ENCODE measurements at regions not wholly inside any gene's neighbourhood (a gene's known extent, or its start where the extent isn't known, plus 50 kb on each side); places are given as distances from the start of the nearest gene placed in this dataset.
"Not testable (repeated sequence)": the region's sequence is repeated elsewhere in the genome, so short reads cannot be mapped to it uniquely, and the experiment has no call there.

DNA sequence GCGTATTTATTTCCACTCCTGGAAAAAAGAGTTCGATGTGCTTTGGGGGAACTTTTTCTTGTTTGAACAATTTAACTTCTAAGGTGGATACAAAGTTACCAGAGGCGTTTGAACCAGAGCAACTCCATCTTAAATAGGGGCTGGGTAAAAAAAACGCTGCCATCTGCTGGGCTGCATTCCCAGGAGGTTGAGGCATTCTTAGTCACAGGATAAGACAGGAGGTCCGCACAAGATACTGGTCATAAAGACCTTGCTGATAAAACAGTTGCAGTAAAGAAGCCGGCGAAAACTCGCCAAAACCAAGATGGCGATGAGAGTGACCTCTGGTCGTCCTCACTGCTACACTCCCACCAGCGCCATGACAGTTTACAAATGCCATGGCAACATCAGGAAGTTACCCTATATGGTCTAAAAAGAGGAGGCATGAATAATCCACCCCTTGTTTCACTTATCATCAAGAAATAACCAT is 91.5 kb downstream of the DISP1 start:
- POLR2A ChIA-PET (ENCODE audit: unreplicated experiment); CTCF ChIA-PET; BruUV-seq (replicated peaks); H3K9me2 ChIP-seq (replicated peaks; ENCODE audit: low read length); ATAC-seq; H4K20me1 ChIP-seq (ENCODE audit: low read length); H3F3A ChIP-seq (ENCODE audit: low read length, unreplicated experiment); H3K36me3 ChIP-seq (ENCODE audit: low read depth, low read length); H3K4me1 ChIP-seq (ENCODE audit: insufficient read depth, low read length); DNase-seq; H3K4me3 ChIP-seq (ENCODE audit: low read length); H3K79me2 ChIP-seq (ENCODE audit: low read length); H3K27me3 ChIP-seq (ENCODE audit: low read length); H3K9me3 ChIP-seq (ENCODE audit: low read length); H3K9ac ChIP-seq (ENCODE audit: low read length); H3K4me2 ChIP-seq (ENCODE audit: low read length); intact Hi-C loops (cut with micrococcal nuclease); H3K27ac ChIP-seq (ENCODE audit: low read length); H2AFZ ChIP-seq (ENCODE audit: low read length): not testable (repeated sequence)
- TF ChIP-seq, protein P1, sequence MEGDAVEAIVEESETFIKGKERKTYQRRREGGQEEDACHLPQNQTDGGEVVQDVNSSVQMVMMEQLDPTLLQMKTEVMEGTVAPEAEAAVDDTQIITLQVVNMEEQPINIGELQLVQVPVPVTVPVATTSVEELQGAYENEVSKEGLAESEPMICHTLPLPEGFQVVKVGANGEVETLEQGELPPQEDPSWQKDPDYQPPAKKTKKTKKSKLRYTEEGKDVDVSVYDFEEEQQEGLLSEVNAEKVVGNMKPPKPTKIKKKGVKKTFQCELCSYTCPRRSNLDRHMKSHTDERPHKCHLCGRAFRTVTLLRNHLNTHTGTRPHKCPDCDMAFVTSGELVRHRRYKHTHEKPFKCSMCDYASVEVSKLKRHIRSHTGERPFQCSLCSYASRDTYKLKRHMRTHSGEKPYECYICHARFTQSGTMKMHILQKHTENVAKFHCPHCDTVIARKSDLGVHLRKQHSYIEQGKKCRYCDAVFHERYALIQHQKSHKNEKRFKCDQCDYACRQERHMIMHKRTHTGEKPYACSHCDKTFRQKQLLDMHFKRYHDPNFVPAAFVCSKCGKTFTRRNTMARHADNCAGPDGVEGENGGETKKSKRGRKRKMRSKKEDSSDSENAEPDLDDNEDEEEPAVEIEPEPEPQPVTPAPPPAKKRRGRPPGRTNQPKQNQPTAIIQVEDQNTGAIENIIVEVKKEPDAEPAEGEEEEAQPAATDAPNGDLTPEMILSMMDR (conservative IDR thresholded peaks at IDR 0.05; ENCODE audit: low read depth, low read length), result 0 out of 2 replicates have a peak, but pooled peaks have one; percentile 21

DNA sequence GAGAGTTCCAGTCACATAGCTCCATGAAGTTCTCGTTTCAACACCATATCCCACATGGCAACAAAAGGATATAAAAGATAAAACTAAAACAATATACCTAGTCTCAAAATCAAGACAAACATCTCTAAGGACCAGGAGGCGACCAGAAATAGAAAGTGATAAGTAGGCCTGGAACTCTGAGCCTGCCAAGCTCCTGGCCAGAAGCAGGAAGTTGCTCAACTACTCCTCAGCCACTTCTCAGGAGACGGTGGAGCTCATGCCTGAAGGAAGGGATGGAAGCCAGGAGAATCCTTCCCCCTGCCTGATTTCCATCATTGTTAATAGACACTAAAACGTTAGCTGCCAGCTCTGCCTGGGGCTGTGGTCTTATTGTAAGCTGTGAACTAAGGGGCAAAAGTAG is 94.7 kb downstream of the DISP1 start:
- CTCF ChIA-PET, result no interaction called here
- no peak overlapping the region for H2AFZ ChIP-seq (ENCODE audit: low read length)
- TF ChIP-seq EZH2phosphoT487 (IDR thresholded peaks at IDR 0.05; ENCODE audit: borderline replicate concordance, low read length), result no peak
- TF ChIP-seq EZH2 (IDR thresholded peaks at IDR 0.05; ENCODE audit: low read length, unreplicated experiment), result no peak
- TF ChIP-seq, protein P1 (conservative IDR thresholded peaks at IDR 0.05; ENCODE audit: low read depth, low read length), result no peak

DNA sequence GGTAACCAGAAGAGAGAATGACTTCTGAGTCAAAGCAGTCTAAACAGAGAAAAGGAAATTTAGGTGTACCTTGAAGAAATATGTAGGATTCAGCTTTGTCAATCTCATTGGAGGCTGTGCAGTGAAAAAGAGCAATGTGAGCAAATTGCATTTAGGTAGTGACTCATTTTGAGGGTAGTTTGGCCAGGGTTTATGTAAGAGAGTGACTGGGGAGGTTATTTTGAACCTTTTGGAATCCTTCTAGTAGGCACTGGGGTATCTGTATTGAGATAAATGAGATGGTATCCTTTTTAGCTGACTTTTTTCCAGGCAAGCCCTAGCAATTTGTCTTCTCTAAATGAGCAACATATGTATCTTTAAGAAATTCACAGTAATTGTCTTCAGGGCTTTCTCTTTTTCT is 95.9 kb downstream of the DISP1 start:
- no peak for ATAC-seq
- Histone ChIP-seq H3K4me2 (ENCODE audit: low read length) (no peak overlapping the region), H3K9ac (ENCODE audit: low read length) (no peak overlapping the region), H4K20me1 (ENCODE audit: low read length) (no peaks in the 10 kb centered on the region), H3K79me2 (ENCODE audit: low read length) (no peaks in the 10 kb centered on the region), H3K27ac (ENCODE audit: low read length) (no peak overlapping the region), H3K4me3 (ENCODE audit: low read length) (no peak overlapping the region), H3K27me3 (ENCODE audit: low read length) (no peaks in the 10 kb centered on the region), H3K9me2 (replicated peaks; ENCODE audit: low read length) (no peaks in the 10 kb centered on the region), H2AFZ (ENCODE audit: low read length) (no peak overlapping the region), H3F3A (ENCODE audit: low read length, unreplicated experiment) (peaks cover 1% of the 10 kb centered on the region), H3K36me3 (ENCODE audit: low read depth, low read length) (no peaks in the 10 kb centered on the region), H3K9me3 (ENCODE audit: low read length) (no peaks in the 10 kb centered on the region), H3K4me1 (ENCODE audit: insufficient read depth, low read length) (peaks cover 39% of the 10 kb centered on the region)
- intact Hi-C loops (cut with micrococcal nuclease), result no loop called here
- CTCF ChIA-PET, result no interaction called here
- peak; percentile 57 for DNase-seq
- POLR2A ChIA-PET (ENCODE audit: unreplicated experiment), result interaction anchor here (0.6 kb wide), 1 partner anchor 520 kb away, joined by 4 read pairs; no protein-coding TSS in a partner anchor
- no TSS peak for BruUV-seq (replicated peaks)
- TF ChIP-seq, protein P1 (conservative IDR thresholded peaks at IDR 0.05; ENCODE audit: low read depth, low read length), result no peak
- no peak for TF ChIP-seq EZH2phosphoT487 (IDR thresholded peaks at IDR 0.05; ENCODE audit: borderline replicate concordance, low read length)
- no peak for TF ChIP-seq EZH2 (IDR thresholded peaks at IDR 0.05; ENCODE audit: low read length, unreplicated experiment)

More for the DNA sequence above, 94.7 kb downstream of the DISP1 start:
- ATAC-seq (no peak), DNase-seq (no peak)
- H3K4me1 ChIP-seq (ENCODE audit: insufficient read depth, low read length), result peaks cover 27% of the 10 kb centered on the region
- H3K4me3 ChIP-seq (ENCODE audit: low read length), result no peak overlapping the region
- H3K9ac ChIP-seq (ENCODE audit: low read length), result no peak overlapping the region
- POLR2A ChIA-PET (ENCODE audit: unreplicated experiment), result no interaction called here
- no TSS peak for BruUV-seq (replicated peaks)
- H4K20me1 ChIP-seq (ENCODE audit: low read length), result no peaks in the 10 kb centered on the region
- no peak overlapping the region for H3K27ac ChIP-seq (ENCODE audit: low read length)
- no peaks in the 10 kb centered on the region for H3F3A ChIP-seq (ENCODE audit: low read length, unreplicated experiment)
- intact Hi-C loops (cut with micrococcal nuclease), result no loop called here
- no peaks in the 10 kb centered on the region for H3K36me3 ChIP-seq (ENCODE audit: low read depth, low read length)
- no peaks in the 10 kb centered on the region for H3K9me3 ChIP-seq (ENCODE audit: low read length)
- H3K9me2 ChIP-seq (replicated peaks; ENCODE audit: low read length), result no peaks in the 10 kb centered on the region
- H3K79me2 ChIP-seq (ENCODE audit: low read length), result no peaks in the 10 kb centered on the region
- no peak overlapping the region for H3K4me2 ChIP-seq (ENCODE audit: low read length)
- H3K27me3 ChIP-seq (ENCODE audit: low read length), result no peaks in the 10 kb centered on the region

Measured in PC-3 (cell line).